Effector memory CD4-positive, alpha-beta T cell (primary cell): ENCODE measurements at regions not wholly inside any gene's neighbourhood (a gene's known extent, or its start where the extent isn't known, plus 50 kb on each side); places are given as distances from the start of the nearest gene placed in this dataset.

Source experiments
- DNase-seq, 3 donors: peaks; one replicate each; pipeline ENCODE4 v3.0.0-alpha.2; 2020
- H3K27ac ChIP-seq: 2 replicates; pipeline ENCODE4 v1.7.0; 2013; ENCODE audit warnings: mild to moderate bottlenecking, low read length, moderate library complexity; ENCODE audit not compliant: insufficient read depth, poor library complexity, severe bottlenecking
- H3K27me3 ChIP-seq: replicated peaks from 2 replicates; pipeline ENCODE4 v1.7.0; 2013; ENCODE audit warnings: mild to moderate bottlenecking, low read length; ENCODE audit not compliant: insufficient read depth, control insufficient read depth, poor library complexity, severe bottlenecking
- H3K36me3 ChIP-seq: 2 replicates; pipeline ENCODE4 v1.7.0; 2013; ENCODE audit warnings: mild to moderate bottlenecking, low read length, moderate library complexity; ENCODE audit not compliant: control insufficient read depth, insufficient read depth
- H3K4me1 ChIP-seq: 2 replicates; pipeline ENCODE4 v1.7.0; 2013; ENCODE audit warnings: low read length, mild to moderate bottlenecking; ENCODE audit not compliant: control insufficient read depth, insufficient read depth, poor library complexity, severe bottlenecking
- H3K4me3 ChIP-seq: 2 replicates; pipeline ENCODE4 v1.7.0; 2013; ENCODE audit warnings: low read length, low read depth, mild to moderate bottlenecking; ENCODE audit not compliant: insufficient read depth, poor library complexity, severe bottlenecking
- H3K9me3 ChIP-seq: 2 replicates; pipeline ENCODE4 v1.7.0; 2013; ENCODE audit warnings: mild to moderate bottlenecking, low read length, moderate library complexity; ENCODE audit not compliant: control insufficient read depth

DNA sequence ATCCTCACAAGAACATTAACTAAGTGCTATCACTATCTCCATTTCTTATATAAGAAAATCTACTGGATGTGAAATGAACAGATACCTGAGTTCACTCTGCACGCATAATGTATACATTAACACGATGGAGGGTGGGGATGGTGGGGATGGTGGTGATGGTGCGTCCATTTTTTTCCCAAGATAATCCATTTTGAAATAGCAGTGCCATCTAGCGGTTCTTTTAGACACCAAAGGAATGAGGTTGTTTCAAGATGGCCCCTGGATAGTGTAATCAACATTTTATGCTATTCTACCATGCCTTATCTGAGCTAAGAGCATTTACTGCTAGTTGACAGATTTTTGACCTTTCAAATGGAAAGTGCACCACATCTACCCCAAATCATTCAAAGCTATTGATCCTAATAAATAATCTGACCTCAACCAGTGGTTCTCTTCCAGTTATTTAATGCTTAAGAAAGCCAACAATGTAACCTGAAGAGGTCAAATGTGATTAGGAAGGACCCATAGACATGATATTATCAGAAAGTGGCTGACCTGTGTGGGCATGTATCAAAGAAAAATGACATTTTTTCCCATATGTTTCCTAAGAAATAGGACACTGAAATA is 714.7 kb upstream of the TENM4 start:
- no peak overlapping the region for H3K27ac ChIP-seq
- H3K27me3 ChIP-seq: no peaks in the 10 kb centered on the region
- no peak for DNase-seq
- H3K4me1 ChIP-seq: no peaks in the 10 kb centered on the region
- H3K36me3 ChIP-seq: no peaks in the 10 kb centered on the region
- H3K9me3 ChIP-seq: no peaks in the 10 kb centered on the region
- no peak overlapping the region for H3K4me3 ChIP-seq

- no peak for DNase-seq
- no peaks in the 10 kb centered on the region for H3K27me3 ChIP-seq
- no peaks in the 10 kb centered on the region for H3K9me3 ChIP-seq
- H3K27ac ChIP-seq: no peak overlapping the region
- no peaks in the 10 kb centered on the region for H3K4me1 ChIP-seq
- no peaks in the 10 kb centered on the region for H3K36me3 ChIP-seq
- no peak overlapping the region for H3K4me3 ChIP-seq
Observed at GRCh38 chr11:80146232-80146631, 705.4 kb upstream of the TENM4 start.

- Histone ChIP-seq H3K36me3 (no peaks in the 10 kb centered on the region), H3K27ac (no peak overlapping the region), H3K4me3 (no peak overlapping the region), H3K9me3 (no peaks in the 10 kb centered on the region), H3K4me1 (no peaks in the 10 kb centered on the region), H3K27me3 (no peaks in the 10 kb centered on the region)
- no peak for DNase-seq
Observed at GRCh38 chr11:80144897-80145594, 704.2 kb upstream of the TENM4 start.

GRCh38 chr11:80136991-80137390 is 696.2 kb upstream of the TENM4 start:
- no peaks in the 10 kb centered on the region for H3K36me3 ChIP-seq
- H3K4me3 ChIP-seq: no peak overlapping the region
- H3K27me3 ChIP-seq: no peaks in the 10 kb centered on the region
- DNase-seq: no peak
- no peak overlapping the region for H3K27ac ChIP-seq
- H3K9me3 ChIP-seq: no peaks in the 10 kb centered on the region
- no peaks in the 10 kb centered on the region for H3K4me1 ChIP-seq

- Histone ChIP-seq H3K27ac (no peak overlapping the region), H3K27me3 (no peaks in the 10 kb centered on the region), H3K4me1 (no peaks in the 10 kb centered on the region), H3K36me3 (no peaks in the 10 kb centered on the region), H3K4me3 (no peak overlapping the region), H3K9me3 (no peaks in the 10 kb centered on the region)
- DNase-seq: no peak
Observed at GRCh38 chr11:80129396-80129795, 688.6 kb upstream of the TENM4 start.

- no peaks in the 10 kb centered on the region for H3K36me3 ChIP-seq
- DNase-seq: no peak
- H3K27me3 ChIP-seq: no peaks in the 10 kb centered on the region
- H3K27ac ChIP-seq: no peak overlapping the region
- H3K9me3 ChIP-seq: peaks cover 3% of the 10 kb centered on the region
- H3K4me3 ChIP-seq: no peak overlapping the region
- H3K4me1 ChIP-seq: no peaks in the 10 kb centered on the region
Observed at GRCh38 chr11:80122211-80122610, 681.4 kb upstream of the TENM4 start.

DNA sequence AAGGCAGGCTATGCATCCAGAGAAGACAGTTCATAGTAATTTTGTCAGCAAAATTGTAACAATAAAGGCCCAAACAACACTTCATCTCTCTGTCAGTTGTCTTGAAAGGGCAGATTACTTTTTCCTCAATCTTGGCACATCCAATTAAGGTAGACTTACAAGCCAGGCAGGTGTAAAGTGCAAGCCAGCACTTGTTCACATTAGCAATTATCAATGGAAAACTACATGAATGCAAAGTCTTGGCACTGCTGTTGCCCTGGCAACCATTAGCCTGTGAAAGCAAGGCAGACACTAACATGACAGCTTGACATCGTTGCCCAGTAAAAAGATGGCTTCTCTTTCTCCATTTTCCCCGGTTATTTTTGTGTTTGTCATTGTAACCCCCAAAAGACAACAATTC is 677.2 kb upstream of the TENM4 start:
- Histone ChIP-seq H3K27ac (no peak overlapping the region), H3K9me3 (peaks cover 3% of the 10 kb centered on the region), H3K27me3 (no peaks in the 10 kb centered on the region), H3K4me1 (no peaks in the 10 kb centered on the region), H3K4me3 (no peak overlapping the region), H3K36me3 (no peaks in the 10 kb centered on the region)
- no peak for DNase-seq

- no peak overlapping the region for H3K4me3 ChIP-seq
- H3K36me3 ChIP-seq: no peaks in the 10 kb centered on the region
- H3K9me3 ChIP-seq: peaks cover 3% of the 10 kb centered on the region
- H3K4me1 ChIP-seq: no peaks in the 10 kb centered on the region
- H3K27ac ChIP-seq: no peak overlapping the region
- no peaks in the 10 kb centered on the region for H3K27me3 ChIP-seq
- no peak for DNase-seq
Observed at GRCh38 chr11:80116796-80117195, 676.0 kb upstream of the TENM4 start.

DNA sequence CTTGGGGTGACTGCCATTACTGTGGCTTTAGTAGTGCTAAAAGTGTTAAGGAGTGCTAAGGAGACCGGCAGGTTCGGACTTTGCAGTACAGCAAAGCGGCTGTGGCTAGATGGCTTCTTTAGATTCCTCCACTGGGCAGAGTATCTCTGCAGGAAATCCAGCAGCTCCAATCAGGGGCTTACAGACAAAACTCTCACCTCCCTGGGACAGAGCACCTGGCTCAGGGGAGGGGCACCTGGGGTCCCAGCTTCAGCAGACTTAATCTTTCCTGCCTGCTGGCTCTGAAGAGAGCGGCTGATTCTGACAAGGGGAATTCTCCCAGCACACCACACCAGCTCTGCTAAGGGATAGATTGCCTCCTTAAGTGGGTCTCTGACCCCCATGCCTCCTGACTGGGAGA is 668.8 kb upstream of the TENM4 start:
- Histone ChIP-seq H3K9me3 (no peaks in the 10 kb centered on the region), H3K4me1 (no peaks in the 10 kb centered on the region), H3K27me3 (no peaks in the 10 kb centered on the region), H3K4me3 (no peak overlapping the region), H3K36me3 (no peaks in the 10 kb centered on the region), H3K27ac (no peak overlapping the region)
- DNase-seq: no peak

- Histone ChIP-seq H3K9me3 (no peaks in the 10 kb centered on the region), H3K4me1 (no peaks in the 10 kb centered on the region), H3K36me3 (no peaks in the 10 kb centered on the region), H3K27ac (no peak overlapping the region), H3K4me3 (no peak overlapping the region), H3K27me3 (no peaks in the 10 kb centered on the region)
- no peak for DNase-seq
Observed at GRCh38 chr11:80109031-80109430, 668.2 kb upstream of the TENM4 start.
